ENCODE measurements at regions not wholly inside any gene's neighbourhood (a gene's known extent, or its start where the extent isn't known, plus 50 kb on each side); places are given as distances from the start of the nearest gene placed in this dataset.

DNA sequence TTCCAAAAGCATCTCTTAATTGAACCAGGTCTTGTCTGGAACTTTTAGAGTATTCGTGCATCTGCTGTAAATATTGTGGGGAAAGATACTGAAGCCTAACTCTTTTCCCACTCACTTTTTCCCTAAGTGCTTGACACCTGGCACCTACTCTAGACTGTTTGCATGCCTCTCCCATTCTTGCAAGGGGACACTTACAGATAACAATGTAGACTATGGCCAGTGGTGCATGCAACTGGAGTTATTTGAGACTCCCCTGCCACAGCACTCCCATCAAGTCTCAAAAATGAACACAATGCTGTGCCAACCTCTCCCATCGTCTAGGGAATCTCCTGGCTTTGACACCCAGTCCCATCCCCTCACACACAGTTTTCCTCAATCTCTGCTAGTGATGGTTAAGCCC is 118.6 kb upstream of the ATP1B1 start:
- FAIRE-seq = no peak
- TF ChIP-seq POLR2A (IDR thresholded peaks at IDR 0.05; ENCODE audit: low read depth, low read length) = no peak
- no peak for DNase-seq (ENCODE audit: insufficient read length, low spot score)

DNA sequence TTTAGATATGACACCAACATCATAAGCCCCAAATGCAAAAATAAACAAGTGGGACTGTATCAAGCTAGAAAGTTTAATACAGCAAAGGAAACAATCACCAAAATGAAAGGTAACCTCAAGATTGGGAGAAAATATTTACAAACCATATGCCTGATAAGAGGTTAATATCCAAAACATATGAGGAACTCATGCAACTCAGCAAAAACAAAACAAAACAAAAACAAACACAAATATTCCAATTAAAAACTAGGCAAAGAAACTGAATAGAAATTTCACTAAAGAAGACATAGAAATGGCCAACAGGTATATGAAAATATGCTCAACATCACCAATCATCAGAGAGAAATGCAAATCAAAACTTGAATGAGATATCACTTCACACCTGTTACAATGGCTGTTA is 116.5 kb upstream of the ATP1B1 start:
- TF ChIP-seq POLR2A (IDR thresholded peaks at IDR 0.05; ENCODE audit: low read depth, low read length) = no peak
- no peak for FAIRE-seq
- no peak for DNase-seq (ENCODE audit: insufficient read length, low spot score)

DNA sequence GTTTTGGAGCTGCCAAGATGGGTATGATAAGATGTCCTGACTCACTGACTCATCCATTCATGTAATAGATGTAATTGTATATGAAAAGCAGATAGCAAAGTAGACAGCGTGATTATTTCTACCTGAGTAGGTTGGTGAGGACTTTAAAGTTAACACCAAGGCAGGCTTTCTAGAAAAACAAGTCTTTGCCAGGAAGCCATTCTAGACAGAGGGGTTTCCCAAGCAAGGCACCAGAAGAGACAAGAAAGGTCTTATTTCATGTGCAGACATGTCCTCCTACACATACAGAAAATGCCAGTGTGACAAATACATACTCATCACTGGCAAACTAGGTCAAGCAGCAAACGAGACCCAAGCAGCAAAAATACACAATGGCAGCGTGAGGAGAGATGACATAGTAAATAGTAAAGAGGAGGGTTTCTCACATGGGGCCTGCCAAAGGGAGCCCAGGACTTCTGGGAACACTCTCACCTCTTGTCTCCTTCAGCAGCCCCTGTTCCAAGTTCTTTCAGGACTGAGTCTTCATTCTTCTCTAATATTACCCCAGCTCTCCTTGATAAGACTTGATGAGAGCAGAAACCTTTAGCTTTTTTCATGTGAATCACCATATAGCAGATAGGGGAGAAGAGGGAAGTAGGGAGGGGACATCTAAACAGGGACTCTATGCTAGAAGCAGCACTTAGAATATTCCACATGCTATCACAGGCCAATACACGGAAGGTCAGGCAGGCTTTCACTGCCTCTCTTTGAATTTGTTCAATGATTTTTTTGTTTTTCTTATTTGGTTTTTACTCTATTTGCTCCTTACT is 114.6 kb upstream of the ATP1B1 start:
- FAIRE-seq = no peak
- TF ChIP-seq POLR2A (IDR thresholded peaks at IDR 0.05; ENCODE audit: low read depth, low read length) = no peak
- no peak for DNase-seq (ENCODE audit: insufficient read length, low spot score)

DNA sequence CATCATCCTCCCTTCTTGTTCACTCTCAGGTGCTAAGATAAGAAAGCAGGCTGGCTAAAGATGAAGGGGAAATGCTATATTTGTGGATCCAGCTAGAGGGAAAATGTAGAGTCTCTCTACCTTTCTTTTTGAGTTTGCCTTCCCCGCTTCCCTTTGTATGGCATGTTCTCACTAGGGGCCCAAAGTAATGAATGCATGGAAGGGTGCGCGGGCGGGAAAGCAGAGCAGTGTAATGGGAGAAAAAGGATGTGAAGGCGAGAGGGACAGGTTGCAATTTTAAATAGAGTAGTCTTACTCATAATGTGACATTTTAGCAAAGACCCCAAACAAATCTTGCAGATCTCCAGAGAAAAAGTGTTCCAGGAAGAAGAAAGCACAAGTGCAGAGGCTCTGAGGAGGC is 105.1 kb upstream of the ATP1B1 start:
- DNase-seq (ENCODE audit: insufficient read length, low spot score) = no peak
- FAIRE-seq = no peak
- TF ChIP-seq POLR2A (IDR thresholded peaks at IDR 0.05; ENCODE audit: low read depth, low read length) = no peak

DNA sequence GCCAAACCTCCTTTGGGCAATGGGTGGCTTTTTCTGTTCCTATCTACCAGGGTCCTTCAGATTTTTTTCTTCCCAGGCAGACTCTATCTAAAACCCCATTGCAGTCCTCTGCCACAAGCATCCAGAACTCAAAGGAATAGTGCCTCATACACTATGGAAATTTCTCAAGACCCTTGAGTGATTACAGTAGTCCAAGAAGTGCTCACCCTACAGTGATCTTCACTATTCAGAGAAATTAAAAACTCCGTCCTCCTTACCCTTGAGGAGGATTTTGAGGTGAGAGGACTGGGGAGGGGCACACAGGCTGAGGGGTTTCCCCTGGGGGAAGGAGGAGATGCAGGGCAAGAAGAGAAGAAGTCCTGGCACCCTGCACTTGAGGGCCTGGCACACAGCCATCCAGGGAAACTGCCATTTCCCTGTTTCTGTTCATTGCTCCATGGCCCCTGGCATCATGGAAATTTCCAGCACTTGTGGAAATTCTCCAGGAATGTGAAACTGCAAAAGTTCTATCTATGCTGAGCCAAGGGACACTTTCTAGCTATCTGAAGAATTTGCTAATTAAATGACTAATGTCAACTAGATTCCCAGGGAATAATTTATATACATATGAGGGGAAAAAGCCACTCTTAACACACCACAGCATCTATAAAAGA is 102.5 kb upstream of the ATP1B1 start:
- FAIRE-seq (no peak), DNase-seq (ENCODE audit: insufficient read length, low spot score) (no peak)
- TF ChIP-seq POLR2A (IDR thresholded peaks at IDR 0.05; ENCODE audit: low read depth, low read length) = no peak

DNA sequence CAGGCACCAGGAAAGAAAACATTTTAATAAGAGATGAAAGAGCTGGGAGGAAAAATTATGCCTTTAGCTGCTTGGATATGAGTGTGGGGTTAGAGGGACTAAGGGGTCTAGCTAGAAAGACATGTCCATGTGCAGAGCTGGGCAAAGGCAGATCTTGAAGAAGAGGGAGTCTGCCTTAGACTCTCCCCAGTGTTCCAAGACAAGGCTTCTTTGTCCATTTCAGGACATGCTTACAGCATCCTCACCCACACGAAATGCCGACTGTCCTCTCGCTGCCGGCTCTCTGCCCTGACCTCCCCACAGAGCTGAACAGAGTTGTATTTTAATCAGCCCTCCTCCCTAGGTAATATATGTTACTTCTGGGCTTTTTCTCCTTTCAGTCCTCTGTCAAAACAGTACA is 100.7 kb upstream of the ATP1B1 start:
- no peak for TF ChIP-seq POLR2A (IDR thresholded peaks at IDR 0.05; ENCODE audit: low read depth, low read length)
- DNase-seq (ENCODE audit: insufficient read length, low spot score) (no peak), FAIRE-seq (no peak)

DNA sequence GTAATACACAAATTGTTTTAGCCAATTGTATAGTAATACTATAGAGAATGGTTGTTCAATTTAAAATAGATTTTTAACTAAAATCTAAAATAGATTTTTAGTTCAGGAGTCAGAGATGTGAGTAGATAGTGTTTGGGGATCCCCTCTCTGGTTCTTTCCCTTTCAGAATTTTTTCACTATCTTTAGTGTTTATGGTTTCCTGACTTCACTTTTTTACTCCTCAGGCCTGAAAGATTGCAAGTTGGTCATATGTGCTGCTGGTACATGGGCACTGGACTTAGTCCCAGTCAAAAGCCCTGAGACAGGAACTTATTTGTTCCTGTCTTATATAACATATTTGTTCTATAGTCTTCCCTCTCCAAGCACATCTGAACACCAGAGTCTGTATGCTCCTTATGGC is 96.8 kb upstream of the ATP1B1 start:
- FAIRE-seq (no peak), DNase-seq (ENCODE audit: insufficient read length, low spot score) (no peak)
- no peak for TF ChIP-seq POLR2A (IDR thresholded peaks at IDR 0.05; ENCODE audit: low read depth, low read length)

DNA sequence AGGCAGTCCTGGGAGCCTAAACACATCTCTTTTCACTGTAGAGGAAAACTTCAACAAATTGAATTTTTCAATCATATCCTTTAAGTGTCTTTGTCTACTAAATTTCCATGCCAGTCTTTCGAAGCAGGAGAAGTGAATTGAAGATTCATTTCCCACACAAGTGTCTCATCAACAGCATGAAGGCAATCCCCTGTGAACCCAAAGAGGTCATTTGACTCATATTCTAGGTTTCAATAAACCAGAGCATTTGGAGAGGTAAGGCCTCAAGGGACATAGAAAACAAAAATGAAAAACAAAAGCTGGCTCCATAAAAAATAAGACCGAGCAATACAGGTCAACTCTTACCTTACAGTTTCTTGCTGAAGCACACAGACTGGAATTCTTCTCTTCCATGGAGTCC is 94.1 kb upstream of the ATP1B1 start:
- no peak for DNase-seq (ENCODE audit: insufficient read length, low spot score)
- FAIRE-seq = no peak
- no peak for TF ChIP-seq POLR2A (IDR thresholded peaks at IDR 0.05; ENCODE audit: low read depth, low read length)

DNA sequence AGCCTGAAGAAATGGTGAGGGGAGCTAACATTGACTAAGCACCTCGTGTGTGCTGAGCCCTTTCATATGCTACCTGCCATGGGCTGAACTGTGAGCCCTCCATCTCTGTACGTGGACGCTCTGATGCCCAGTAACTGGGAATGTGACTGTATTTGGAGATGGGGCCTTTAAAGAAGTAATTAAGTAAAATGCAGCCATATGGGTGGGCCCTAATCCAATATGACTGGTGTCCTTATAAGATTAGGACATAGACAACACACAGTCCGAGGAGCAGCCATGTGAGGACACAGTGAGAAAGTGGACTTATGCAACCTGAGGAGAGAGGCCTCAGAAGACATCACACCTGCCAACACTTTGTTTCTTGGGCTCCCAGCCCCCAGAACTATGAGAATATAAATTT is 92.7 kb upstream of the ATP1B1 start:
- FAIRE-seq = no peak
- no peak for DNase-seq (ENCODE audit: insufficient read length, low spot score)
- no peak for TF ChIP-seq POLR2A (IDR thresholded peaks at IDR 0.05; ENCODE audit: low read depth, low read length)

DNA sequence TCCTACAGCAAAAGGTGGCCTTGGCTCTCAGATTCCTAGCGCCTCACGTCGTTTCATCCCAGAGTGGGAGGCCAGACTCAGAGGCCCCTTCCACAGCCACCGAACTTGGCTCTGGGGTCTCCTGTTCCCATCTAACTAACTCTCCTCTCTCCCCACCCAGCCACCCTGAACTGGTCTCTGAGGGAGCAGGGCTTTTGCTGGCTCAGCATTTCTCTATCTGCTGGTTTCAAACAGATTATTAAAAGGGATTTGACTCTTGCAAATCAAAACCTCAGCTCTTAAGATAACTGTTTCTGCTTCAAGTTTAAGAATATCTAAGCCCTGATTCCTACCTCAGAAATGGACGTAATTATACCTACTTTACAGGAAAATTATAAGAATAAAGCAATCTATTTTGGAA is 91.0 kb upstream of the ATP1B1 start:
- TF ChIP-seq POLR2A (IDR thresholded peaks at IDR 0.05; ENCODE audit: low read depth, low read length) = no peak
- DNase-seq (ENCODE audit: insufficient read length, low spot score) (no peak), FAIRE-seq (no peak)

DNA sequence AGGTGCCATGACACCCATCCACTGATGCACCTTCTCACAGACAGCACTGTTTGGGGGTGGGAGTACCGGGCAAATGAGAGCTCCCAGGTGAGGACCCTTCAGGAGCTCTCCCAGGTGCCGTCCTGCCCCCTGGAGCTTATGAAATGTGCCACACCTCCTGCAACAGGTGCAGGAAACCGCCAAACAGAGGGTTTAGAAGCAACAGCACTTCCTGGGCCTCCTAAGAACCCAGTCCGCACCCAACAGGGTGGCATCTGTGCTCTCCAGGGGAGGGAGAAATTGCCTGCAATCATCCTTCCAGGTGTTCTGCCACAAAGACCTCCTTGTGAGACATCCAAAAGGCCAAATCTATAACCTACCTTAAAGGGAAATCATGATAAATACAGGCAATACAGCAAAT is 87.7 kb upstream of the ATP1B1 start:
- TF ChIP-seq POLR2A (IDR thresholded peaks at IDR 0.05; ENCODE audit: low read depth, low read length) = no peak
- DNase-seq (ENCODE audit: insufficient read length, low spot score) (no peak), FAIRE-seq (no peak)

DNA sequence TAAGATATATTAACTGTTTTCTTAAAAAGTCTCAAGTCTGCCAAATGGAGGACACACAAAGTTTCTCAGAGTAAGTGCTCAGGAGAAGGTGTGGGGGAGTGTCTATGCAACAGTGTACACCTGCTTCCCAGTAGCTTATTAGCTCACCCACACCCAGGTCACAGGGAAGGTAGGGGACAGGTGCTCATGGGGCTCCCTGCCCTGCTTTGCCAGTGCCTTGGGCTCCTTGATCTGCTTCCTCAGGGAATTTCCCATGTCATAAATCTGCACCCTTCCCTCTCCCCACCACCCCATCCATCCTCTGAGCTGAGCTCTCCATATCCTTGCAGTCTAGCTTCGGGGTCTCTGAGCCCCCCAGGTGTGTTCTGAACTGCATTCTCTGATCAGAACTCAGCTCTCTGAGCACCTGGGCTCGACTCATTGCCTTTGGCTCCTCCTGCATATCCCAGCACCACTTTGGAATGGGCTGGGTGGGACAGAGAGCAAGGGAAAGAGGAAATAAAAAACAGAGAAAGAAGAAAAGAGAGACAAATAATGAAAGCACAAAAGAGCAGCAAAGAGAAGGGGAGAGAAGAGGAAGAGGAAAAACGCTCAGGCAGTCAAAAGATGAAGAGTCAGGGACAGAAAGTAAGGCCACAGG is 87.0 kb upstream of the ATP1B1 start:
- DNase-seq (ENCODE audit: insufficient read length, low spot score) (no peak), FAIRE-seq (no peak)
- TF ChIP-seq POLR2A (IDR thresholded peaks at IDR 0.05; ENCODE audit: low read depth, low read length) = no peak

DNA sequence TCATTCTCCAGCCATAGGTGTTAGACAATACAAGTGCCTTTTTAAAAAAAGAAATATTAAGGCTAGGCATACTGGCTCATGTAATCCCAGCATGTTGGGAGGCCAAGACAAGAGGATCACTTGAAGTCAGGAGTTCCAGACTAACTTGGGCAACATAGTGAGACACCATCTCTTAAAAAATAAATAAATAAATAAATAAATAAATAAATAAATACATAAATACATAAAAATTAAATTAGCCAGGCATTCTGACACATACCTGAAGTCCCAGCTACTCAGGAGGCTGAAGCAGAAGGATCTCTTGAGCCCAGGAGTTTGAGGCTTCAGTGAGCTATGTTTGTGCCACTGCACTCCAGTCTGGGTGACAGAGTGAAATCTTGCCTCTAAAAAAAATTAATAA is 85.8 kb upstream of the ATP1B1 start:
- DNase-seq (ENCODE audit: insufficient read length, low spot score) = no peak
- TF ChIP-seq POLR2A (IDR thresholded peaks at IDR 0.05; ENCODE audit: low read depth, low read length) = no peak
- no peak for FAIRE-seq

DNA sequence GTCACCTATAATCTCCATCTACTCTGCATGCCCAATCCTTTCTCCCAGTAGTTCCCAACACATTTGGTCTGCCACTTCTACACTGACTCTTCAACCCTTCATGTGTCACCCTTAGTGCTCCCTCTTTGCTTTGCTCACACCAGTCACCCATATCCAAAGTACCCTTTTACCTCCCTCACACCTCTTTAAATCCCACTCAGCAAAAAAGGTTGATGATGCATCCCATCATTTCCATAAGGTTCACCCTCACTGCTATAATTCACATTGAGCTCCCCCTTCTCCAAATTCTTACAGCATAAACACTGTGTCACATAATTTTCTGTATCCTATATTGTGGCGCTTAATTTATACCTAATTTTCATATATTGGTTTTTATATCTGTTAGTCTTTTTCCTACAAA is 83.8 kb upstream of the ATP1B1 start:
- no peak for DNase-seq (ENCODE audit: insufficient read length, low spot score)
- no peak for FAIRE-seq
- no peak for TF ChIP-seq POLR2A (IDR thresholded peaks at IDR 0.05; ENCODE audit: low read depth, low read length)

DNA sequence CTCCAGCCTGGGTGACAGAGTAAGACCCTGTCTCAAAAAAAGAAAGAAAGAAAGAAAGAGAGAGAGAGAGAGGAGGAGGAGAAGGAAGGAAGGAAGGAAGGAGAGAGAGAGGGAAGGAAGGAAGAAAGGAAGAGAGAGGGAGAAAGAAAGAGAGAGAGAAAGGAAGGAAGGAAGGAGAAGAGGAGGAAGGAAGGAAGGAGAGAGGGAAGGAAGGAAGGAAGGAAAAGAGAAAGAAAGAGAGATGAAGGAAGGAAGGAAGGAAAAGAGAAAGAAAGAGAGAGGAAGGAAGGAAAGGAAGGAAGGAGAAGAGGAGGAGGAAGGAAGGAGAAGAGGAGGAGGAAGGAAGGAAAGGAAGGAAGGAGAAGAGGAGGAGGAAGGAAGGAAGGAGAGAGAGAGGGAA is 82.2 kb upstream of the ATP1B1 start:
- TF ChIP-seq POLR2A (IDR thresholded peaks at IDR 0.05; ENCODE audit: low read depth, low read length) = no peak
- no peak for DNase-seq (ENCODE audit: insufficient read length, low spot score)
- FAIRE-seq = no peak
